Mucosa of rectum (tissue), 2 donors: ENCODE measurements at regions not wholly inside any gene's neighbourhood (a gene's known extent, or its start where the extent isn't known, plus 50 kb on each side); places are given as distances from the start of the nearest gene placed in this dataset.
"Not testable (repeated sequence)": the region's sequence is repeated elsewhere in the genome, so short reads cannot be mapped to it uniquely, and the experiment has no call there.

Source experiments
- H3K27ac ChIP-seq, 2 donors: one replicate each; pipeline ENCODE4 v1.7.0; 2013; ENCODE audit warnings: inconsistent platforms in 2 of 2, low read depth in 2 of 2, low read length in 2 of 2
- H3K27me3 ChIP-seq, 2 donors: one replicate each; pipeline ENCODE4 v1.7.0; 2013; ENCODE audit warnings: low read length in 2 of 2; ENCODE audit not compliant: control insufficient read depth in 2 of 2, insufficient read depth in 2 of 2
- H3K36me3 ChIP-seq, 2 donors: one replicate each; pipeline ENCODE4 v1.7.0; 2013; ENCODE audit warnings: low read length in 2 of 2; ENCODE audit not compliant: control insufficient read depth in 2 of 2, insufficient read depth in 2 of 2
- H3K4me1 ChIP-seq, 2 donors: one replicate each; pipeline ENCODE4 v1.7.0; 2013; ENCODE audit warnings: low read length in 2 of 2, mild to moderate bottlenecking in 1 of 2; ENCODE audit not compliant: control insufficient read depth in 2 of 2, insufficient read depth in 2 of 2
- H3K4me3 ChIP-seq, 2 donors: one replicate each; pipeline ENCODE4 v1.7.0; 2013; ENCODE audit warnings: low read length in 2 of 2
- H3K9ac ChIP-seq, 2 donors: one replicate each; pipeline ENCODE4 v1.7.0; 2013; ENCODE audit warnings: low read length in 2 of 2, low read depth in 1 of 2, mild to moderate bottlenecking in 1 of 2
- H3K9me3 ChIP-seq, 2 donors: one replicate each; pipeline ENCODE4 v1.7.0; 2013; ENCODE audit warnings: low read length in 2 of 2; ENCODE audit not compliant: control insufficient read depth in 2 of 2
- donor health status: healthy.
- donor health status: Normal muscosa, but diverticular disease.

GRCh38 chr2:116810645-116811044 lies 1003.8 kb upstream of the DDX18 start:
- Histone ChIP-seq H3K27me3 (no peaks in the 10 kb centered on the region), H3K27ac (no peak overlapping the region), H3K4me1 (peaks cover 7 to 9% of the 10 kb centered on the region in 2 donors), H3K4me3 (no peak overlapping the region), H3K9me3 (no peaks in the 10 kb centered on the region), H3K36me3 (no peaks in the 10 kb centered on the region), H3K9ac (no peak overlapping the region)

- Histone ChIP-seq H3K27ac (no peak overlapping the region), H3K27me3 (no peaks in the 10 kb centered on the region), H3K9me3 (no peaks in the 10 kb centered on the region)
Observed at GRCh38 chr2:116819355-116819754, 995.1 kb upstream of the DDX18 start.

GRCh38 chr2:116820986-116821385 lies 993.5 kb upstream of the DDX18 start:
- Histone ChIP-seq H3K4me1 (no peaks in the 10 kb centered on the region), H3K4me3 (no peak overlapping the region), H3K9me3 (no peaks in the 10 kb centered on the region), H3K36me3 (no peaks in the 10 kb centered on the region), H3K9ac (no peak overlapping the region), H3K27ac (no peak overlapping the region), H3K27me3 (no peaks in the 10 kb centered on the region)

More at GRCh38 chr2:116819355-116819754, 995.1 kb upstream of the DDX18 start:
- Histone ChIP-seq H3K36me3 (no peaks in the 10 kb centered on the region), H3K9ac (no peak overlapping the region), H3K4me1 (no peaks in the 10 kb centered on the region), H3K4me3 (no peak overlapping the region)

GRCh38 chr2:116829543-116829942 lies 984.9 kb upstream of the DDX18 start:
- H3K9ac ChIP-seq, H3K4me3 ChIP-seq, H3K27me3 ChIP-seq, H3K4me1 ChIP-seq, H3K9me3 ChIP-seq, H3K27ac ChIP-seq, H3K36me3 ChIP-seq: not testable (repeated sequence)

GRCh38 chr2:116832148-116832547 lies 982.3 kb upstream of the DDX18 start:
- Histone ChIP-seq H3K27me3 (no peaks in the 10 kb centered on the region), H3K9me3 (no peaks in the 10 kb centered on the region), H3K27ac (no peak overlapping the region), H3K36me3 (no peaks in the 10 kb centered on the region), H3K4me3 (no peak overlapping the region), H3K9ac (no peak overlapping the region), H3K4me1 (no peaks in the 10 kb centered on the region)

- H3K9me3 ChIP-seq: no peaks in the 10 kb centered on the region
- H3K27me3 ChIP-seq: no peaks in the 10 kb centered on the region
- H3K27ac ChIP-seq: no peak overlapping the region
- H3K4me1 ChIP-seq: no peaks in the 10 kb centered on the region
- H3K36me3 ChIP-seq: no peaks in the 10 kb centered on the region
- no peak overlapping the region for H3K9ac ChIP-seq
- no peak overlapping the region for H3K4me3 ChIP-seq
Observed at GRCh38 chr2:116833052-116833451, 981.4 kb upstream of the DDX18 start.

- Histone ChIP-seq H3K27me3 (no peaks in the 10 kb centered on the region), H3K9ac (no peak overlapping the region), H3K4me1 (no peaks in the 10 kb centered on the region), H3K4me3 (no peak overlapping the region), H3K36me3 (no peaks in the 10 kb centered on the region), H3K27ac (no peak overlapping the region), H3K9me3 (no peaks in the 10 kb centered on the region)
Observed at GRCh38 chr2:116842164-116842563, 972.3 kb upstream of the DDX18 start.

- no peaks in the 10 kb centered on the region for H3K4me1 ChIP-seq
- no peak overlapping the region for H3K9ac ChIP-seq
- H3K4me3 ChIP-seq: no peak overlapping the region
- H3K27me3 ChIP-seq: no peaks in the 10 kb centered on the region
- no peaks in the 10 kb centered on the region for H3K36me3 ChIP-seq
- H3K27ac ChIP-seq: no peak overlapping the region
- H3K9me3 ChIP-seq: peaks cover 0 to 7% of the 10 kb centered on the region in 2 donors
Observed at GRCh38 chr2:116859708-116860107, 954.8 kb upstream of the DDX18 start.

- Histone ChIP-seq H3K9me3 (peaks cover 0 to 3% of the 10 kb centered on the region in 2 donors), H3K9ac (no peak overlapping the region), H3K36me3 (no peaks in the 10 kb centered on the region), H3K4me3 (no peak overlapping the region), H3K4me1 (peaks cover 5 to 17% of the 10 kb centered on the region in 2 donors), H3K27ac (no peak overlapping the region), H3K27me3 (no peaks in the 10 kb centered on the region)
Observed at GRCh38 chr2:116874021-116874420, 940.5 kb upstream of the DDX18 start.

- no peaks in the 10 kb centered on the region for H3K27me3 ChIP-seq
- H3K36me3 ChIP-seq: no peaks in the 10 kb centered on the region
- no peak overlapping the region for H3K27ac ChIP-seq
- H3K9ac ChIP-seq: no peak overlapping the region
- peaks cover 5 to 17% of the 10 kb centered on the region in 2 donors for H3K4me1 ChIP-seq
- no peak overlapping the region for H3K4me3 ChIP-seq
- H3K9me3 ChIP-seq: peaks cover 0 to 3% of the 10 kb centered on the region in 2 donors
Observed at GRCh38 chr2:116877274-116877673, 937.2 kb upstream of the DDX18 start.

GRCh38 chr2:116877944-116878343 lies 936.5 kb upstream of the DDX18 start:
- Histone ChIP-seq H3K36me3 (no peaks in the 10 kb centered on the region), H3K4me3 (no peak overlapping the region), H3K27ac (no peak overlapping the region), H3K27me3 (no peaks in the 10 kb centered on the region), H3K9me3 (peaks cover 0 to 3% of the 10 kb centered on the region in 2 donors), H3K9ac (no peak overlapping the region), H3K4me1 (peaks cover 5 to 17% of the 10 kb centered on the region in 2 donors)
